ENCODE measurements at regions not wholly inside any gene's neighbourhood (a gene's known extent, or its start where the extent isn't known, plus 50 kb on each side); places are given as distances from the start of the nearest gene placed in this dataset.

GRCh38 chr1:5448486-5448885 is 543.7 kb downstream of the NPHP4 start:
- H3K9me3 ChIP-seq (ENCODE audit: control extremely low read depth in 1 of 3, control insufficient read depth in 2 of 3, insufficient read depth in 1 of 3, low read length in 2 of 3): no peaks in the 10 kb centered on the region
- no peak overlapping the region for H3K27ac Mint-ChIP-seq
- no peak for TF ChIP-seq CTCF (IDR thresholded peaks at IDR 0.05)
- TF ChIP-seq EZH2 (IDR thresholded peaks at IDR 0.05; ENCODE audit: borderline replicate concordance, insufficient read depth, low read depth, low read length, poor library complexity, severe bottlenecking): no peak
- ATAC-seq (ENCODE audit: low read depth) (no peak), DNase-seq (no peak)
- no peak overlapping the region for H3K27ac ChIP-seq (ENCODE audit: low read length in 2 of 2)
- no peak overlapping the region for H3K4me2 ChIP-seq (replicated peaks; ENCODE audit: low read depth, low read length, poor library complexity, severe bottlenecking)
- POLR2A ChIA-PET: no interaction called here
- H3K4me1 ChIP-seq (ENCODE audit: control insufficient read depth in 2 of 2, insufficient read depth in 2 of 2, low read length in 2 of 2): no peaks in the 10 kb centered on the region
- H3K36me3 ChIP-seq (replicated peaks in 1 of 2; ENCODE audit: control extremely low read depth in 1 of 2, control insufficient read depth in 1 of 2, extremely low read depth in 1 of 2, insufficient read depth in 2 of 2, low read length in 1 of 2): no peaks in the 10 kb centered on the region
- no peaks in the 10 kb centered on the region for H3K79me2 ChIP-seq (ENCODE audit: control insufficient read depth, insufficient read depth, low read length)
- intact Hi-C loops (cut with micrococcal nuclease): no loop called here
- H3K4me3 Mint-ChIP-seq: no peak overlapping the region
- no peak overlapping the region for H3K9ac ChIP-seq (ENCODE audit: low read length)
- no peak overlapping the region for H2AFZ ChIP-seq (ENCODE audit: insufficient read depth, low read depth, low read length, poor library complexity, severe bottlenecking)
- H3K9me3 Mint-ChIP-seq (ENCODE audit: insufficient read depth): no peaks in the 10 kb centered on the region
- no peaks in the 10 kb centered on the region for H4K20me1 ChIP-seq (ENCODE audit: control insufficient read depth, insufficient read depth, low read length, poor library complexity, severe bottlenecking)
- CTCF ChIA-PET: no interaction called here
- no peak overlapping the region for H3K4me3 ChIP-seq (ENCODE audit: control extremely low read depth in 1 of 5, extremely low read depth in 1 of 5, insufficient read depth in 1 of 5, low read depth in 2 of 5, low read length in 4 of 5)
- no peaks in the 10 kb centered on the region for H3K27me3 Mint-ChIP-seq
- H3K27me3 ChIP-seq (replicated peaks in 1 of 4; ENCODE audit: control extremely low read depth in 1 of 4, control insufficient read depth in 3 of 4, insufficient read depth in 4 of 4, low read length in 3 of 4): no peaks in the 10 kb centered on the region
- 79% methylated on average over 6 of the region's 6 CpGs for WGBS (ENCODE audit: insufficient coverage)
- no peaks in the 10 kb centered on the region for H3K4me1 Mint-ChIP-seq

- ATAC-seq (ENCODE audit: low read depth) (no peak), DNase-seq (no peak)
- POLR2A ChIA-PET: no interaction called here
- TF ChIP-seq CTCF (IDR thresholded peaks at IDR 0.05) (no peak), EZH2 (IDR thresholded peaks at IDR 0.05; ENCODE audit: borderline replicate concordance, insufficient read depth, low read depth, low read length, poor library complexity, severe bottlenecking) (no peak)
- H4K20me1 ChIP-seq (ENCODE audit: control insufficient read depth, insufficient read depth, low read length, poor library complexity, severe bottlenecking): no peaks in the 10 kb centered on the region
- CTCF ChIA-PET: no interaction called here
- H3K36me3 ChIP-seq (replicated peaks in 1 of 2; ENCODE audit: control extremely low read depth in 1 of 2, control insufficient read depth in 1 of 2, extremely low read depth in 1 of 2, insufficient read depth in 2 of 2, low read length in 1 of 2): no peaks in the 10 kb centered on the region
- no peak overlapping the region for H3K4me2 ChIP-seq (replicated peaks; ENCODE audit: low read depth, low read length, poor library complexity, severe bottlenecking)
- H3K9me3 ChIP-seq (ENCODE audit: control extremely low read depth in 1 of 3, control insufficient read depth in 2 of 3, insufficient read depth in 1 of 3, low read length in 2 of 3): no peaks in the 10 kb centered on the region
- Mint-ChIP-seq H3K9me3 (ENCODE audit: insufficient read depth) (no peaks in the 10 kb centered on the region), H3K27ac (no peak overlapping the region), H3K4me3 (no peak overlapping the region), H3K27me3 (no peaks in the 10 kb centered on the region), H3K4me1 (no peaks in the 10 kb centered on the region)
- H3K9ac ChIP-seq (ENCODE audit: low read length): no peak overlapping the region
- H3K79me2 ChIP-seq (ENCODE audit: control insufficient read depth, insufficient read depth, low read length): no peaks in the 10 kb centered on the region
- H2AFZ ChIP-seq (ENCODE audit: insufficient read depth, low read depth, low read length, poor library complexity, severe bottlenecking): no peak overlapping the region
- H3K27me3 ChIP-seq (replicated peaks in 1 of 4; ENCODE audit: control extremely low read depth in 1 of 4, control insufficient read depth in 3 of 4, insufficient read depth in 4 of 4, low read length in 3 of 4): no peaks in the 10 kb centered on the region
- no peak overlapping the region for H3K27ac ChIP-seq (ENCODE audit: low read length in 2 of 2)
- H3K4me1 ChIP-seq (ENCODE audit: control insufficient read depth in 2 of 2, insufficient read depth in 2 of 2, low read length in 2 of 2): no peaks in the 10 kb centered on the region
- 54% methylated on average over 5 of the region's 6 CpGs for WGBS (ENCODE audit: insufficient coverage)
- no peak overlapping the region for H3K4me3 ChIP-seq (ENCODE audit: control extremely low read depth in 1 of 5, extremely low read depth in 1 of 5, insufficient read depth in 1 of 5, low read depth in 2 of 5, low read length in 4 of 5)
- intact Hi-C loops (cut with micrococcal nuclease): no loop called here
Observed at GRCh38 chr1:5447503-5447960, 544.7 kb downstream of the NPHP4 start.
